Uterus (tissue), 3 donors: ENCODE measurements at regions not wholly inside any gene's neighbourhood (a gene's known extent, or its start where the extent isn't known, plus 50 kb on each side); places are given as distances from the start of the nearest gene placed in this dataset.
"Not testable (repeated sequence)": the region's sequence is repeated elsewhere in the genome, so short reads cannot be mapped to it uniquely, and the experiment has no call there.

Experiments used
- DNase-seq, 2 donors: peaks; one replicate each; pipeline ENCODE4 v3.0.0-alpha.2; 2019 to 2020
- H3K27ac ChIP-seq, 2 donors: fragments of 200-600 bp; sonication (generic); 1 replicate in 1 of 2; 2 replicates in 1 of 2; pipeline ENCODE4 v1.5.1; 2016 to 2018
- H3K27me3 ChIP-seq, 2 donors: fragments of 200-600 bp; sonication (generic); one replicate each; pipeline ENCODE4 v1.5.1; 2018 to 2019; ENCODE audit warnings: control low read depth in 1 of 2
- H3K36me3 ChIP-seq, 2 donors: fragments of 200-600 bp; sonication (generic); one replicate each; pipeline ENCODE4 v1.5.1; 2019; ENCODE audit warnings: control low read depth in 1 of 2
- H3K4me1 ChIP-seq, 2 donors: fragments of 200-600 bp; sonication (generic); one replicate each; pipeline ENCODE4 v1.5.1; 2018 to 2019; ENCODE audit warnings: control low read depth in 1 of 2
- H3K4me3 ChIP-seq, 2 donors: fragments of 200-600 bp; sonication (generic); 1 replicate in 1 of 2; 2 replicates in 1 of 2; pipeline ENCODE4 v1.5.1; 2018 to 2019; ENCODE audit warnings: mild to moderate bottlenecking in 1 of 2
- H3K9me3 ChIP-seq, 2 donors: fragments of 200-600 bp; sonication (generic); one replicate each; pipeline ENCODE4 v1.5.1; 2019; ENCODE audit warnings: control low read depth in 1 of 2
- POLR2A ChIP-seq, 2 donors: fragments of 450-650 bp; IDR thresholded peaks; one replicate each; pipeline ENCODE4 v1.6.1; 2016; ENCODE audit warnings: antibody characterized with exemption in 2 of 2, mild to moderate bottlenecking in 1 of 2, moderate library complexity in 1 of 2
- intact Hi-C: fragments of 100-400 bp; cut with DNase I; formaldehyde crosslinking; loops from one replicate; pipeline ENCODE4 v1.15.1; 2023; ENCODE audit warnings: low total_unique reads
- TF ChIP-seq, protein P1 (sequence below), 4 experiments: fragments of 200-600 bp in 2 of 4; fragments of 450-650 bp in 2 of 4; sonication (generic) in 2 of 4; IDR thresholded peaks; one replicate each; pipeline ENCODE4 v1.5.1; 2016 to 2019; ENCODE audit warnings: antibody characterized with exemption in 4 of 4, mild to moderate bottlenecking in 2 of 4, moderate library complexity in 1 of 4
- donor health status: DM: yes; HTN: yes; CAD: no.

DNA sequence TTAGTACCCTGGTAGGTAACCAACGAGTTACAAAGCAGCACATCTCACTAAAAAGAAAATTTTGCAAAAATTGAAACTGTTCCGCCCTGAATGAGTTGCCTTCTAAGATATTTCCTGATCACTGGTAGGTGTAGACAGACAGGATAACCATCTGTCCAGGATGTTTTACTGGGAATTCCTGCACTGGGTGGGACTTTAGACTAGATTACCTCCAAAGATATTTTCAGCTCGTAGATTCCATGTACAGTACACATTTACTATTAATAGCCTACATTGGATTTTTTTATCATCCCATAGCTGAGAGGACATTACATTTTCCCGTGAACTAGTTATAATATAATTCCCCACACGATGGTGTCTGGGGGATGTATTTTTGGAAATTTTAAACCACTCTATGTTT, 139.6 kb downstream of the DYRK2 start:
- Histone ChIP-seq H3K36me3 (no peaks in the 10 kb centered on the region), H3K27me3 (no peaks in the 10 kb centered on the region), H3K4me3 (no peak overlapping the region), H3K4me1 (no peaks in the 10 kb centered on the region), H3K9me3 (no peaks in the 10 kb centered on the region), H3K27ac (no peak overlapping the region)
- intact Hi-C loops = no loop called here
- no peak for DNase-seq
- no peak for TF ChIP-seq POLR2A (IDR thresholded peaks at IDR 0.05)
- TF ChIP-seq, protein P1, sequence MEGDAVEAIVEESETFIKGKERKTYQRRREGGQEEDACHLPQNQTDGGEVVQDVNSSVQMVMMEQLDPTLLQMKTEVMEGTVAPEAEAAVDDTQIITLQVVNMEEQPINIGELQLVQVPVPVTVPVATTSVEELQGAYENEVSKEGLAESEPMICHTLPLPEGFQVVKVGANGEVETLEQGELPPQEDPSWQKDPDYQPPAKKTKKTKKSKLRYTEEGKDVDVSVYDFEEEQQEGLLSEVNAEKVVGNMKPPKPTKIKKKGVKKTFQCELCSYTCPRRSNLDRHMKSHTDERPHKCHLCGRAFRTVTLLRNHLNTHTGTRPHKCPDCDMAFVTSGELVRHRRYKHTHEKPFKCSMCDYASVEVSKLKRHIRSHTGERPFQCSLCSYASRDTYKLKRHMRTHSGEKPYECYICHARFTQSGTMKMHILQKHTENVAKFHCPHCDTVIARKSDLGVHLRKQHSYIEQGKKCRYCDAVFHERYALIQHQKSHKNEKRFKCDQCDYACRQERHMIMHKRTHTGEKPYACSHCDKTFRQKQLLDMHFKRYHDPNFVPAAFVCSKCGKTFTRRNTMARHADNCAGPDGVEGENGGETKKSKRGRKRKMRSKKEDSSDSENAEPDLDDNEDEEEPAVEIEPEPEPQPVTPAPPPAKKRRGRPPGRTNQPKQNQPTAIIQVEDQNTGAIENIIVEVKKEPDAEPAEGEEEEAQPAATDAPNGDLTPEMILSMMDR (IDR thresholded peaks at IDR 0.05) = no peak

DNA sequence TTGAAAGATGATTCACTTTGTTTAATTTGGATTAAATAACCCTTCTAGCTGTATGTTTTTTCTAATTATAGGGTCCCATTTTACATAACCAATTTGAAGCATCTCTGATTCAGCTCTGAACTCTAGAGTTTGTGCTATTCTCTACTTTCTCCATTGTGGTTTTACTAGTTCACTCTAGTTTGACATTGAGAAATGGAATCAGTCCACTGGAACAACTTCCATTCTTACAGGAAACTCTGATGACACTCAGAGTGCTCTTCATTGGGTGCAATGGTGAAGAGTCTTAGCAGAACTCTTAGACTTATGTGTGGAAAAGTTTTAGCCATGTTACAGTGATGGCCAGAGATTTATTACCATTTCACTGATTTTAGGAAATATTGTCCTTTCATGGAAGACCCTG, 140.7 kb downstream of the DYRK2 start:
- Histone ChIP-seq H3K4me3 (no peak overlapping the region), H3K27ac (no peak overlapping the region), H3K4me1 (no peaks in the 10 kb centered on the region), H3K36me3 (no peaks in the 10 kb centered on the region), H3K27me3 (no peaks in the 10 kb centered on the region), H3K9me3 (no peaks in the 10 kb centered on the region)
- DNase-seq = no peak
- TF ChIP-seq, protein P1 (IDR thresholded peaks at IDR 0.05) = no peak
- TF ChIP-seq POLR2A (IDR thresholded peaks at IDR 0.05) = no peak
- intact Hi-C loops = no loop called here

DNA sequence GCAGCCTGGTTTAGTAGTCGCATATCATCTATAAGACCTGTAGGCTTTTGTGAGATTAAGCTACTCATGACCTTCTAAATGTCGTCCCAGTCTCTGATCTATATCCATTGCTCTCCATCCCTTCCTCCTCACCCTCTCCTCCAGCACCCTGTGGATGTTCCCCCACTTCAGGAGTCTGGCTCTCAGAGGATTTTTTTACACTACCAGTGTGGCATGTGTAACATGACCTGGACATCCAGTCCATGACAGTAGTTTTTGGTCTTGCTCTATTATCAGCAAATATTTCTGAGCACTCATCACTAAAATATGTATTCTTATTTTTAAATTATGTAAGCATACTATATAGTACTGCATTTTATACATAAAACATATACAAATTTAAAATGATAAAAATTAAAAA, 142.1 kb downstream of the DYRK2 start:
- no peaks in the 10 kb centered on the region for H3K27me3 ChIP-seq
- intact Hi-C loops = no loop called here

DNA sequence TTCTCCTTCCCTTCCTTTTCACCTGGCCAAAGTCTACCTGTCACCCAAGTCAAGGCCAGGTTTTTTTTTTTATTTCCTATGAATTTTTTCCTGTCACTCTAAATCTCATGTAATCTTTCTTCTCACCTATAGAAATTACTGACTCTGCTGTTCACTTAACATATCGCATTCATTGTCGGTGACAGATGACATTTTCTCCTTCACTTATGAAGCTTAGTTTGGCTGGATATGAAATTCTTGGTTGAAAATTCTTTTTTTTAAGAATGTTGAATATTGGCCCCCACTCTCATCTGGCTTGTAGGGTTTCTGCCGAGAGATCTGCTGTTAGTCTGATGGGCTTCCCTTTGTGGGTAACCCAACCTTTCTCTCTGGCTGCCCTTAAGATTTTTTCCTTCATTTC, 142.8 kb downstream of the DYRK2 start:
- intact Hi-C loops, H3K4me3 ChIP-seq, DNase-seq, H3K27me3 ChIP-seq, H3K4me1 ChIP-seq, H3K27ac ChIP-seq, H3K36me3 ChIP-seq, H3K9me3 ChIP-seq: not testable (repeated sequence)

More for the DNA sequence above, 142.1 kb downstream of the DYRK2 start:
- TF ChIP-seq, protein P1 (IDR thresholded peaks at IDR 0.05) = no peak
- no peak for TF ChIP-seq POLR2A (IDR thresholded peaks at IDR 0.05)
- no peaks in the 10 kb centered on the region for H3K36me3 ChIP-seq
- no peak overlapping the region for H3K4me3 ChIP-seq
- no peak for DNase-seq
- H3K4me1 ChIP-seq = no peaks in the 10 kb centered on the region
- H3K9me3 ChIP-seq = no peaks in the 10 kb centered on the region
- H3K27ac ChIP-seq = no peak overlapping the region

DNA sequence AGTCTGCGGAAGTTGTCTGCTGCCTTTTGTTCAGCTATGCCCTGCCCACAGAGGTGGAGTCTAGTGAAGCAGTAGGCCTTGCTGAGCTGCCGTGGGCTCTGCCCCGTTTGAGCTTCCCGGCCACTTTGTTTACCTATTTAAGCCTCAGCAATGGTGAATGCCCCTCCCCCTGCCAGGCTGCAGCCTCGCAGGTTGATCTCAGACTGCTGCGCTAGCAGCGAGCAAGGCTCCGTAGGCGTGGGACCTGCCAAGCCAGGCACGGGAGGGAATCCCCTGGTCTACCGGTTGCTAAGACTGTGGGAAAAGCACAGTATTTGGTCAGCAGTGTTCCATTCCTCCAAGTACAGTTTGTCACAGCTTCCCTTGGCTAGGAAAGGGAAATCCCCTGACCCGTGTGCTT, 143.6 kb downstream of the DYRK2 start:
- DNase-seq = no peak
- Histone ChIP-seq H3K27me3 (no peaks in the 10 kb centered on the region), H3K27ac (no peak overlapping the region), H3K4me1 (no peaks in the 10 kb centered on the region), H3K36me3 (no peaks in the 10 kb centered on the region), H3K9me3 (no peaks in the 10 kb centered on the region), H3K4me3 (no peak overlapping the region)
- TF ChIP-seq, protein P1 (IDR thresholded peaks at IDR 0.05) = no peak
- TF ChIP-seq POLR2A (IDR thresholded peaks at IDR 0.05) = no peak
- intact Hi-C loops = no loop called here

DNA sequence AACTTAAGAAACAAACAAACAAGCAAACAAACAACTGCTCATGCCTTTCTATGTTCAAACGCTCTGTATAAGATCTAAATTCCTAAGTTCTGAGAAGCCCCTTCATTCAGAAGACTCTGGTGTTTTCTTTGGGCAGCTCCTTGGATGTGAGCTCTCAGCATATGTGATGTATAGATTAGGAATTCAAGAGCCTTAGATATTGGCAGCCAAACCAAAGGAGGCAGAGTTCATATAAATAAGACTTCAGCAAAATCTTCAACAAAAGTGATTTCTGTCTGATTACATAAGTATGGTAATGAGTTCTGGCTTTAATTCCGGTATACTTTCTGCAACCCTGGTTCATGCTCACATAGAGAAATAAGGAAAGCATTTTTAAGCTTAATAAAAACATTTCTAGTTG, 145.6 kb downstream of the DYRK2 start:
- H3K4me3 ChIP-seq = no peak overlapping the region
- H3K27me3 ChIP-seq = no peaks in the 10 kb centered on the region
- DNase-seq = no peak
- H3K4me1 ChIP-seq = no peaks in the 10 kb centered on the region
- H3K27ac ChIP-seq = no peak overlapping the region
- no peaks in the 10 kb centered on the region for H3K9me3 ChIP-seq
- intact Hi-C loops = no loop called here
- no peaks in the 10 kb centered on the region for H3K36me3 ChIP-seq
- TF ChIP-seq, protein P1 (IDR thresholded peaks at IDR 0.05) = no peak
- TF ChIP-seq POLR2A (IDR thresholded peaks at IDR 0.05) = no peak
